Stimulated activated CD8-positive, alpha-beta memory T cell treated with anti-CD3 and anti-CD28 coated beads, Interleukin-2, amount 100 ng/mL, for 48 hours (primary cell): ENCODE measurements at regions not wholly inside any gene's neighbourhood (a gene's known extent, or its start where the extent isn't known, plus 50 kb on each side); places are given as distances from the start of the nearest gene placed in this dataset.
"Not testable (repeated sequence)": the region's sequence is repeated elsewhere in the genome, so short reads cannot be mapped to it uniquely, and the experiment has no call there.

Source experiments
- DNase-seq, 2 donors: peaks; one replicate each; pipeline ENCODE4 v3.0.0-alpha.2; 2020; ENCODE audit warnings: low read depth in 2 of 2

- no peak for DNase-seq
Measured at GRCh38 chr22:49659281-49659923, 168.3 kb downstream of the BRD1 start.

GRCh38 chr22:49658902-49659280 is 168.8 kb downstream of the BRD1 start:
- DNase-seq: no peak

GRCh38 chr22:49657974-49658590 is 169.6 kb downstream of the BRD1 start:
- no peak for DNase-seq

- peak; percentile 54 to 73 for DNase-seq
Measured at GRCh38 chr22:49657275-49657973, 170.2 kb downstream of the BRD1 start.

GRCh38 chr22:49656883-49657274 is 170.8 kb downstream of the BRD1 start:
- not testable (repeated sequence) for DNase-seq

- DNase-seq: no peak
Measured at GRCh38 chr22:49656291-49656851, 171.3 kb downstream of the BRD1 start.

GRCh38 chr22:49655168-49655812 is 172.4 kb downstream of the BRD1 start:
- DNase-seq: no peak

GRCh38 chr22:49650336-49651241 is 177.1 kb downstream of the BRD1 start:
- DNase-seq: no peak

- DNase-seq: no peak
Measured at GRCh38 chr22:49649166-49650068, 178.3 kb downstream of the BRD1 start.

GRCh38 chr22:49648053-49648452 is 179.6 kb downstream of the BRD1 start:
- DNase-seq: no peak

- no peak for DNase-seq
Measured at GRCh38 chr22:49647627-49648026, 180.0 kb downstream of the BRD1 start.

GRCh38 chr22:49646876-49647275 is 180.8 kb downstream of the BRD1 start:
- no peak for DNase-seq

GRCh38 chr22:49645791-49646550 is 181.7 kb downstream of the BRD1 start:
- DNase-seq: no peak

GRCh38 chr22:49645257-49645656 is 182.4 kb downstream of the BRD1 start:
- DNase-seq: no peak

- no peak for DNase-seq
Measured at GRCh38 chr22:49643998-49644397, 183.7 kb downstream of the BRD1 start.

GRCh38 chr22:49643466-49643865 is 184.2 kb downstream of the BRD1 start:
- no peak for DNase-seq

- no peak for DNase-seq
Measured at GRCh38 chr22:49642741-49643140, 184.9 kb downstream of the BRD1 start.

- DNase-seq: no peak
Measured at GRCh38 chr22:49642331-49642730, 185.3 kb downstream of the BRD1 start.

- DNase-seq: no peak
Measured at GRCh38 chr22:49641770-49642313, 185.8 kb downstream of the BRD1 start.
